Breast epithelium (tissue), 4 donors: ENCODE measurements at regions not wholly inside any gene's neighbourhood (a gene's known extent, or its start where the extent isn't known, plus 50 kb on each side); places are given as distances from the start of the nearest gene placed in this dataset.
"Not testable (repeated sequence)": the region's sequence is repeated elsewhere in the genome, so short reads cannot be mapped to it uniquely, and the experiment has no call there.

ENCODE experiments used
- DNase-seq, 2 donors: peaks; one replicate each; pipeline ENCODE4 v3.0.0-alpha.2; 2019; ENCODE audit warnings: low spot score in 2 of 2
- H3K27ac ChIP-seq, 2 donors: fragments of 200-600 bp; sonication (generic) in 1 of 2; one replicate each; pipeline ENCODE4 v1.5.1; 2016 to 2019; ENCODE audit warnings: mild to moderate bottlenecking in 1 of 2
- H3K27me3 ChIP-seq, 2 donors: fragments of 200-600 bp; sonication (generic) in 1 of 2; one replicate each; pipeline versions ENCODE4 v1.5.1 to v1.6.0; 2017 to 2019; ENCODE audit warnings: control low read depth in 1 of 2, mild to moderate bottlenecking in 1 of 2
- H3K36me3 ChIP-seq: fragments of 200-600 bp; one replicate; pipeline ENCODE4 v1.5.1; 2019
- H3K4me1 ChIP-seq, 2 donors: fragments of 200-600 bp; sonication (generic); one replicate each; pipeline ENCODE4 v1.5.1; 2016 to 2019; ENCODE audit warnings: control low read depth in 1 of 2
- H3K4me3 ChIP-seq, 3 donors: fragments of 200-600 bp; sonication (generic); 1 replicate in 2 of 3; 2 replicates in 1 of 3; pipeline ENCODE4 v1.5.1; 2016 to 2019; ENCODE audit warnings: mild to moderate bottlenecking in 3 of 3, moderate library complexity in 2 of 3
- H3K9me3 ChIP-seq, 2 donors: fragments of 200-600 bp; sonication (generic) in 1 of 2; one replicate each; pipeline ENCODE4 v1.5.1; 2016 to 2019; ENCODE audit warnings: control low read depth in 1 of 2
- POLR2A ChIP-seq: fragments of 450-650 bp; IDR thresholded peaks from one replicate; pipeline ENCODE4 v1.6.1; 2016; ENCODE audit warnings: antibody characterized with exemption, mild to moderate bottlenecking, moderate library complexity
- POLR2AphosphoS5 ChIP-seq, 3 donors: sonication (generic); formaldehyde crosslinking; IDR thresholded peaks; one replicate each; pipeline ENCODE4 v1.6.1; 2017; ENCODE audit warnings: antibody characterized with exemption in 3 of 3
- intact Hi-C: fragments of 100-400 bp; cut with DNase I; formaldehyde crosslinking; loops from one replicate; pipeline ENCODE4 v1.15.1; 2023; ENCODE audit warnings: low total_unique reads
- TF ChIP-seq, protein P1 (sequence below), 3 donors: fragments of 450-650 bp; IDR thresholded peaks; one replicate each; pipeline ENCODE4 v1.5.1; 2016 to 2017; ENCODE audit warnings: antibody characterized with exemption in 3 of 3, mild to moderate bottlenecking in 3 of 3, moderate library complexity in 3 of 3

DNA sequence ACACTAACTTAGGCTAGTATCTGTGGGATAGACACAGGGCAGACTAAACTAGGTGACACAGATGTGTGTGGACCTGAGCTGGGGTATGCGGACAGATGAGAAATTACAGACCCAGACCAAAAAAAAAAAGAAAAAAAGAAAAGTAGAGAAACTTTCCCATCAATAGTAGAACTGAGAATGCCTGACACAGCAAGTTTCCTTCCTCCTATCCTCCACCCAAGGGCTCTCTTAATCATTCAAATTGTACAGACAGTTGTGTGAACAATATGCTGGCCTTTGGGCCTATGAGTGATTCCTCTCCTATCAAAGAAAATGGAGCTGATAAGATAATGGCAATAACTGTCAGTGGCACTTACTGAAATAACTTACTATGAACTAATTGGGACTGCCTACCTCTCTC lies 226.7 kb upstream of the PRDM1 start:
- no peaks in the 10 kb centered on the region for H3K27me3 ChIP-seq
- H3K4me3 ChIP-seq: no peak overlapping the region
- TF ChIP-seq POLR2AphosphoS5 (IDR thresholded peaks at IDR 0.05): no peak
- TF ChIP-seq POLR2A: no peak
- TF ChIP-seq, protein P1, sequence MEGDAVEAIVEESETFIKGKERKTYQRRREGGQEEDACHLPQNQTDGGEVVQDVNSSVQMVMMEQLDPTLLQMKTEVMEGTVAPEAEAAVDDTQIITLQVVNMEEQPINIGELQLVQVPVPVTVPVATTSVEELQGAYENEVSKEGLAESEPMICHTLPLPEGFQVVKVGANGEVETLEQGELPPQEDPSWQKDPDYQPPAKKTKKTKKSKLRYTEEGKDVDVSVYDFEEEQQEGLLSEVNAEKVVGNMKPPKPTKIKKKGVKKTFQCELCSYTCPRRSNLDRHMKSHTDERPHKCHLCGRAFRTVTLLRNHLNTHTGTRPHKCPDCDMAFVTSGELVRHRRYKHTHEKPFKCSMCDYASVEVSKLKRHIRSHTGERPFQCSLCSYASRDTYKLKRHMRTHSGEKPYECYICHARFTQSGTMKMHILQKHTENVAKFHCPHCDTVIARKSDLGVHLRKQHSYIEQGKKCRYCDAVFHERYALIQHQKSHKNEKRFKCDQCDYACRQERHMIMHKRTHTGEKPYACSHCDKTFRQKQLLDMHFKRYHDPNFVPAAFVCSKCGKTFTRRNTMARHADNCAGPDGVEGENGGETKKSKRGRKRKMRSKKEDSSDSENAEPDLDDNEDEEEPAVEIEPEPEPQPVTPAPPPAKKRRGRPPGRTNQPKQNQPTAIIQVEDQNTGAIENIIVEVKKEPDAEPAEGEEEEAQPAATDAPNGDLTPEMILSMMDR (IDR thresholded peaks at IDR 0.05): no peak
- H3K9me3 ChIP-seq: no peaks in the 10 kb centered on the region
- no peaks in the 10 kb centered on the region for H3K4me1 ChIP-seq
- intact Hi-C loops: no loop called here
- H3K36me3 ChIP-seq: no peaks in the 10 kb centered on the region
- no peak for DNase-seq
- no peak overlapping the region for H3K27ac ChIP-seq

DNA sequence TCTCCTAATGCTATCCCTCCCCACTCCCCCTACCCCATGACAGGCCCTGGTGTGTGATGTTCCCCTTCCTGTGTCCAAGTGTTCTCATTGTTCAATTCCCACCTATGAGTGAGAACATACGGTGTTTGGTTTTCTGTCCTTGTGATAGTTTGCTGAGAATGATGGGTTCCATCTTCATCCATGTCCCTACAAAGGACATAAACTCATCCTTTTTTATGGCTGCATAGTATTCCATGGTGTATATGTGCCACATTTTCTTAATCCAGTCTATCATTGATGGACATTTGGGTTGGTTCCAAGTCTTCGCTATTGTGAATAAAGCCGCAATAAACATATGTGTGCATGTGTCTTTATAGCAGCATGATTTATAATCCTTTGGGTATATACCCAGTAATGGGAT lies 227.5 kb upstream of the PRDM1 start:
- intact Hi-C loops, H3K4me3 ChIP-seq, DNase-seq, H3K36me3 ChIP-seq, H3K9me3 ChIP-seq, H3K27me3 ChIP-seq, H3K27ac ChIP-seq, H3K4me1 ChIP-seq: not testable (repeated sequence)

- no peaks in the 10 kb centered on the region for H3K36me3 ChIP-seq
- no peaks in the 10 kb centered on the region for H3K4me1 ChIP-seq
- no peak overlapping the region for H3K27ac ChIP-seq
- intact Hi-C loops: no loop called here
- no peak overlapping the region for H3K4me3 ChIP-seq
- no peak for TF ChIP-seq POLR2AphosphoS5 (IDR thresholded peaks at IDR 0.05)
- TF ChIP-seq, protein P1 (IDR thresholded peaks at IDR 0.05): no peak
- TF ChIP-seq POLR2A: no peak
- no peak for DNase-seq
- no peaks in the 10 kb centered on the region for H3K9me3 ChIP-seq
- no peaks in the 10 kb centered on the region for H3K27me3 ChIP-seq
Measured at GRCh38 chr6:105855433-105855832, 230.7 kb upstream of the PRDM1 start.

GRCh38 chr6:105853979-105854378 lies 232.2 kb upstream of the PRDM1 start:
- H3K4me3 ChIP-seq, intact Hi-C loops, H3K9me3 ChIP-seq, H3K27ac ChIP-seq, H3K4me1 ChIP-seq, H3K36me3 ChIP-seq, DNase-seq, H3K27me3 ChIP-seq: not testable (repeated sequence)

- Histone ChIP-seq H3K4me3 (no peak overlapping the region), H3K4me1 (no peaks in the 10 kb centered on the region), H3K9me3 (no peaks in the 10 kb centered on the region), H3K36me3 (no peaks in the 10 kb centered on the region), H3K27ac (peak overlapping the region in 1 of 2 donors; percentile 43), H3K27me3 (no peaks in the 10 kb centered on the region)
- no peak for TF ChIP-seq POLR2A
- no peak for TF ChIP-seq POLR2AphosphoS5 (IDR thresholded peaks at IDR 0.05)
- TF ChIP-seq, protein P1 (IDR thresholded peaks at IDR 0.05): no peak
- intact Hi-C loops: no loop called here
- DNase-seq: no peak
Measured at GRCh38 chr6:105851606-105852005, 234.5 kb upstream of the PRDM1 start.

- H3K36me3 ChIP-seq: no peaks in the 10 kb centered on the region
- DNase-seq: no peak
- no peak overlapping the region for H3K4me3 ChIP-seq
- intact Hi-C loops: no loop called here
- H3K4me1 ChIP-seq: no peaks in the 10 kb centered on the region
- H3K27ac ChIP-seq: peak overlapping the region in 1 of 2 donors; percentile 43
- H3K9me3 ChIP-seq: no peaks in the 10 kb centered on the region
- TF ChIP-seq, protein P1 (IDR thresholded peaks at IDR 0.05): no peak
- TF ChIP-seq POLR2A (no peak), POLR2AphosphoS5 (IDR thresholded peaks at IDR 0.05) (no peak)
- no peaks in the 10 kb centered on the region for H3K27me3 ChIP-seq
Measured at GRCh38 chr6:105851113-105851580, 235.0 kb upstream of the PRDM1 start.
